GM12891 (cell line): ENCODE measurements at regions not wholly inside any gene's neighbourhood (a gene's known extent, or its start where the extent isn't known, plus 50 kb on each side); places are given as distances from the start of the nearest gene placed in this dataset.

Source experiments
- DNase-seq: peaks from one replicate; pipeline ENCODE4 v3.0.0; 2011; ENCODE audit warnings: low spot score; ENCODE audit not compliant: insufficient read length
- FAIRE-seq: peaks from 2 replicates; lab custom pipeline; 2011; peaks lifted over from hg19 to GRCh38; lab: Jason Lieb, UNC
- PAX5 ChIP-seq: IDR thresholded peaks from 2 replicates; pipeline ENCODE4 v1.6.1; 2011; ENCODE audit warnings: low read length, moderate library complexity, mild to moderate bottlenecking; ENCODE audit not compliant: insufficient read depth, severe bottlenecking
- POLR2A ChIP-seq: IDR thresholded peaks from 2 replicates; pipeline ENCODE4 v1.6.1; 2011; ENCODE audit warnings: low read depth, low read length, control low read depth
- POLR2AphosphoS5 ChIP-seq: IDR thresholded peaks from 2 replicates; pipeline ENCODE4 v1.6.1; 2011; ENCODE audit warnings: low read depth, low read length, control low read depth
- POU2F2 ChIP-seq: IDR thresholded peaks from 2 replicates; pipeline ENCODE4 v1.6.1; 2011; ENCODE audit warnings: low read depth, mild to moderate bottlenecking, control low read depth, low read length, moderate library complexity
- SPI1 ChIP-seq: IDR thresholded peaks from 2 replicates; pipeline ENCODE4 v1.6.1; 2011; ENCODE audit warnings: low read depth, low read length, control low read depth
- TAF1 ChIP-seq: IDR thresholded peaks from 2 replicates; pipeline ENCODE4 v1.6.1; 2011; ENCODE audit warnings: low read depth, low read length, control low read depth

- DNase-seq (no peak), FAIRE-seq (no peak)
- no peak for TF ChIP-seq POU2F2
- TF ChIP-seq TAF1 = no peak
- TF ChIP-seq SPI1 = no peak
- TF ChIP-seq PAX5 = no peak
- no peak for TF ChIP-seq POLR2A
- TF ChIP-seq POLR2AphosphoS5 = no peak
These were observed 178.0 kb downstream of the PRDM2 start for GRCh38 chr1:13878021-13878420.

GRCh38 chr1:13878451-13878850 lies 178.5 kb downstream of the PRDM2 start:
- DNase-seq (no peak), FAIRE-seq (no peak)
- no peak for TF ChIP-seq POU2F2
- no peak for TF ChIP-seq PAX5
- no peak for TF ChIP-seq TAF1
- TF ChIP-seq POLR2AphosphoS5 = no peak
- no peak for TF ChIP-seq SPI1
- no peak for TF ChIP-seq POLR2A

DNA sequence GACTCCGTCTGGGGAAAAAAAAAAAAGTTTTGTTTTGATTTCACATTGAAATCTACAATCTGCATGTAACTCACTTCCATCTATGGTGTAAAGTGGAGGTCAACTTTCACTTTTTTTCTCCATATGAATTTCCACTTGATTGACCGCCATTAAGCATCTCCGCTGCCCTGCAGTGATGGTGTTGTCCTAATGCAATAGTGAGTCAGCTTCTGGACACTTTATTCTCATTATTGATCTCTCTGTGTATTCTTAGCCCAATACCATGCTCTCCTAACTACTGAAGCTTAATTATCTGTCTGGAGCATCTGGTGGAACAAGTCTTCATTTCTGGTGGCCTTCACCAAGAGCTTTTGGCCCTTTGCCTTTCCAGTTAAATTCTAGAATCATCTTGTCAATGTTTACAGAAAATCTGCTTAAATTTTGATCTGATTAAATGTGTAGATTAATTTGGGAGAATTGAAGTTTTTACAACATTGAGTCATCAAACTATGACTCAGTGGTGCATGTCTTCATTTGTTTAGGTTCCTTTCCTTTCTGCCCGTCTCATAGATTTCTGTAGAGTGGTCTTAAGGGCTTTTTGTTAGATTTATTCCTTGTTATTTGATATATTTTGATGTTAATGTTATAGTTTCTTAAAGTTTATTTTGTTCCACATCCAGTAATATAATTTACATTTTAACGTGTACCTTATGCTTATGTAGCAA lies 181.5 kb downstream of the PRDM2 start:
- no peak for FAIRE-seq
- DNase-seq = no peak
- TF ChIP-seq POU2F2 (no peak), TAF1 (no peak), POLR2A (no peak), SPI1 (no peak), PAX5 (no peak), POLR2AphosphoS5 (no peak)

DNA sequence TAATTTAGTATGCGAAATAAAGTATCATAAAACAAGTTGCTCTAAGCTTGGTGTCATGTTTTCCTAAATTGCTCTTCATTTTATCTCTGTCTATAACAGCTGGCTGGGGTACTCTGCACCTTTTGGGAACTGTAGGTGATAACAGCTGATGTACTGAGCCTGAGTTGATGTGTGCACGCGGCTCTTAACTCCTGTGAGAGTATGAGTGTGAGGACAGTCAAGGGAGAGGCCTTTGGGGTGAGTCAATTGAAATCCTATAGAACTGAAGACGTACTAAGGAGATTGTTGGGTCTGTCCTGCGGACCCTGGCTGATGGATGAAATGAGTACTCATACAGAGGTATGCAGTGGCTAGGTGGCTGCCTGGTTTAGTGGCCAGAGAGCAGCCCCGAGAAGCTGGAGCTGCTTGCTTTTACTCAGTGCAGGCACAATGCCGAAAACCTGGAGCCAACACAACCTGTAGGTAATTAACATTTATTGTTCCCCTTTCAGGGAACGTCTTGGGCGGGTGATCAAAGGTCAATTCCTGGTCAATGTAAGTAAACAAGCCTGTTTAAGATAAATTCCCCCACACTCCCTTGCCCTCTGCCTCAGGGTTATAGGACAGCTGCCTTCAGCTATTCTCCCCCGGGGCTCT lies 188.5 kb downstream of the PRDM2 start:
- DNase-seq (no peak), FAIRE-seq (no peak)
- no peak for TF ChIP-seq TAF1
- no peak for TF ChIP-seq POLR2AphosphoS5
- no peak for TF ChIP-seq SPI1
- no peak for TF ChIP-seq PAX5
- no peak for TF ChIP-seq POU2F2
- no peak for TF ChIP-seq POLR2A

GRCh38 chr1:13889495-13889894 lies 189.5 kb downstream of the PRDM2 start:
- FAIRE-seq = no peak
- no peak for DNase-seq
- no peak for TF ChIP-seq POU2F2
- TF ChIP-seq SPI1 = no peak
- TF ChIP-seq POLR2AphosphoS5 = no peak
- no peak for TF ChIP-seq TAF1
- no peak for TF ChIP-seq POLR2A

DNA sequence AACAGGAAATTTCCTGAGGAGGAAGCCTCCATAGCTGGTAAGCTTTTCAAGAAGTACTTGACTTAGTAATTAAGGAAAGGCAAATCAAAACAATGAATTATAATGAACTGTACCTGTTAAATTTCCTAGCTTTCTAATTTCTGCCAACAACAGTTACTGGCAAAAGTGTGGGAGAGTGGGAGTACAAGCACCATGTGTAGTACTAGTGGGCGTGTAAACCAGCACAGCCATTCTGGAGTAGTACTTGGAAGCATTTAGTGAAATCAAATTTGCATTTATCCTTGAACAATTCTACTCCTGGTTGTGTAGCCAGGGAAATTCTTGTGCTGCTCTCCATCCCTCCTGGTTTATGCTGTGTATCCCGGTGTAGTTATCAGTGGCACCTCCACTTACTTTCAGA lies 190.8 kb downstream of the PRDM2 start:
- FAIRE-seq (no peak), DNase-seq (no peak)
- no peak for TF ChIP-seq POLR2A
- no peak for TF ChIP-seq POLR2AphosphoS5
- TF ChIP-seq TAF1 = no peak
- TF ChIP-seq POU2F2 = no peak
- TF ChIP-seq PAX5 = no peak
- TF ChIP-seq SPI1 = no peak

DNA sequence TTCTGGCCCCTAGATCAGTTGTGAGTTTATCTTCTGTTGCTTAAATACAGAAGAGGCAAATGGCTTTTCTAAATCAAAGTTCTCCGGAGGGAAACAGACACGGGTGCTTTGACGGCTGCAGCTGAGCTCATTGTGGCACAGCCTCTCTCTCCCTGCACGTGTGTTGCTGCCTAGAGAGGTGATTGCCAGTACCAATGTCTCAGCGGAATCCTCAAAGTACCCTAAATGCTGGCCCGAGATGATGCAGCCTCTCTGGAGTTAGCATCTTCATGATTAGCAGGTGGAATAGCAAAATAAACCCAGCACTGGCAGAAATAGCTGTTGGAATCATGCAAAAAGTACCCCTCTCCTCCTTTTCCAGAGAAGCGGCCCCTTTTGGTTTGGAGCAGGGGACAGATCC lies 192.2 kb downstream of the PRDM2 start:
- DNase-seq (no peak), FAIRE-seq (no peak)
- no peak for TF ChIP-seq POU2F2
- no peak for TF ChIP-seq PAX5
- no peak for TF ChIP-seq POLR2AphosphoS5
- no peak for TF ChIP-seq SPI1
- TF ChIP-seq TAF1 = no peak
- no peak for TF ChIP-seq POLR2A

DNA sequence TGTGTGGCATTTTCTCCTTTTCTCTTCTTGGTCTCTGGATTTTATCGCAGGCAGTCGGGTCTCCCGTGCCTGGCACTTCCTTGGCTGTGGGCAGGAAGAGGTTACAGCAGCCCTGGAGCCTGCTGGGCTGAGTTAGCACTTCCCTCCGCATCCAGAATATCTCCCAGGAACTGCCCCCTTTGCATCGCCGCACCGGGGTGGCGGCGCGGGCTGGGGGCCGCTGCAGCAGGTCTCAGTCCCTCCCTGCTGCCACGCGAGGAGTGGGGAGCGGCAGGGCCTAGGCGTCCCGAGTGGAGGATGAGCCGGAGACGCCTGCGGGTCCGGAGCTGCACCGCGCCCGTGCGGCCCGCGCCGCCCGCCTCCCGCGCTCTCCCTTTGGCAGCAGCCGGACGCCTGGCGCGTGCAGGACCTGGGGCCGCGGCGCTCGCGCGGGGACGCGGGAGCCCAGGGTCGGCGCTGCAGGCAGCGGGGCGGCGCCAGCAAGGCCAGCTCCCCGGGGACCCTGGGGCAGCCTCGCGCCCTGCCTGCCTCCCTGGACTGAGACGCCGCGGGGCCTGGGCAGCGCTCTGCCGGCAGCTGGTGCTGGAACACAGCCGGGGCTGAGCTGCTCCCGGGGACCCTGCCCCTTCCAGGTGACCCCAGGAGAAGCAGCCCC lies 192.8 kb downstream of the PRDM2 start:
- TF ChIP-seq PAX5 (no peak), TAF1 (no peak), SPI1 (no peak), POU2F2 (no peak), POLR2AphosphoS5 (no peak), POLR2A (no peak)
- DNase-seq (no peak), FAIRE-seq (no peak)

GRCh38 chr1:13893409-13893821 lies 193.4 kb downstream of the PRDM2 start:
- TF ChIP-seq TAF1 (no peak), POLR2A (no peak), SPI1 (no peak), POU2F2 (no peak), POLR2AphosphoS5 (no peak), PAX5 (no peak)
- DNase-seq (no peak), FAIRE-seq (no peak)
